Fibroblast of pulmonary artery (primary cell): ENCODE measurements at regions not wholly inside any gene's neighbourhood (a gene's known extent, or its start where the extent isn't known, plus 50 kb on each side); places are given as distances from the start of the nearest gene placed in this dataset.

Source experiments
- DNase-seq: peaks from one replicate; pipeline ENCODE4 v3.0.0-alpha.2; 2010; ENCODE audit warnings: low read depth
- H3K4me3 ChIP-seq: replicated peaks from 2 replicates; pipeline ENCODE4 v1.5.1; 2011; ENCODE audit warnings: low read depth, mild to moderate bottlenecking, control low read depth, low read length, moderate library complexity
- TF ChIP-seq, protein P1 (sequence below): IDR thresholded peaks from 2 replicates; pipeline ENCODE4 v1.5.1; 2011; ENCODE audit warnings: mild to moderate bottlenecking, control low read depth, low read length, inconsistent platforms; ENCODE audit errors: missing control alignments

GRCh38 chr5:60219921-60220320, 326.4 kb upstream of the PDE4D start:
- no peak overlapping the region for H3K4me3 ChIP-seq
- TF ChIP-seq, protein P1, sequence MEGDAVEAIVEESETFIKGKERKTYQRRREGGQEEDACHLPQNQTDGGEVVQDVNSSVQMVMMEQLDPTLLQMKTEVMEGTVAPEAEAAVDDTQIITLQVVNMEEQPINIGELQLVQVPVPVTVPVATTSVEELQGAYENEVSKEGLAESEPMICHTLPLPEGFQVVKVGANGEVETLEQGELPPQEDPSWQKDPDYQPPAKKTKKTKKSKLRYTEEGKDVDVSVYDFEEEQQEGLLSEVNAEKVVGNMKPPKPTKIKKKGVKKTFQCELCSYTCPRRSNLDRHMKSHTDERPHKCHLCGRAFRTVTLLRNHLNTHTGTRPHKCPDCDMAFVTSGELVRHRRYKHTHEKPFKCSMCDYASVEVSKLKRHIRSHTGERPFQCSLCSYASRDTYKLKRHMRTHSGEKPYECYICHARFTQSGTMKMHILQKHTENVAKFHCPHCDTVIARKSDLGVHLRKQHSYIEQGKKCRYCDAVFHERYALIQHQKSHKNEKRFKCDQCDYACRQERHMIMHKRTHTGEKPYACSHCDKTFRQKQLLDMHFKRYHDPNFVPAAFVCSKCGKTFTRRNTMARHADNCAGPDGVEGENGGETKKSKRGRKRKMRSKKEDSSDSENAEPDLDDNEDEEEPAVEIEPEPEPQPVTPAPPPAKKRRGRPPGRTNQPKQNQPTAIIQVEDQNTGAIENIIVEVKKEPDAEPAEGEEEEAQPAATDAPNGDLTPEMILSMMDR, result no peak
- no peak for DNase-seq

- no peak for DNase-seq
- TF ChIP-seq, protein P1, result no peak
- H3K4me3 ChIP-seq, result no peak overlapping the region
Observed at GRCh38 chr5:60210810-60211209, 317.3 kb upstream of the PDE4D start.

DNA sequence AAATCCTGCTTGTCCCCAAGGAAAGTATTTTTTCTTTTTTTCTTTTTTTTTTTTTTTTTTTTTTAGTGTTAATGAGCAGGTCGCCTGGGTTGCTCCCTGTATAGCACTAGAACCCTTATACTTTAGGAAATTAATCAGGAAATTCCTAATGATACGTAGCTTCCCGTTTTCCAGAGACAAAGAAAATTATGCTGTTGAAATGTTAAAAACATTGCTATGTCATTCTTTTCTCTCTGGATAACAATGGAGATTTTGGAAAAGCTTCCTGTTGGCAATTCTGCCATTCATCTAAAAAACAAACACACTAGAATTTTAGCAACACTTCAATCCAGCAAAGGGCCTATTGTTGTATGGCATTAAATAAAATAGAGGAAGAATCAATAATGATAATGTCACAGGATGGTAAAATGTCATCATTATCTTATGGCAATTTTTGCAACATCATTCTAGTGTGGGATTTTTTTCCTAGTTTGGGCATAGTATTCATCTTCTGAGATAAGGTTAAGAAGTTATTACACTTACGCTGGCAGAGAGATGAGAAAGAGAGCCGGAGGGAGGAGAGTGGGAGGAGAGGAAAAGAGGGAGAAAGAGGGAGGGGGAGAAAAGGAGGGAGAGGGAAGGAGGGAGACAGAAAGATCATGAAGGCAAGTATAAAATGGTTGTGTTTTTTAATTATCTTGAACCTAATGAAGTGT, 315.8 kb upstream of the PDE4D start:
- DNase-seq, result peak; percentile 58
- no peak overlapping the region for H3K4me3 ChIP-seq
- TF ChIP-seq, protein P1, result no peak

DNA sequence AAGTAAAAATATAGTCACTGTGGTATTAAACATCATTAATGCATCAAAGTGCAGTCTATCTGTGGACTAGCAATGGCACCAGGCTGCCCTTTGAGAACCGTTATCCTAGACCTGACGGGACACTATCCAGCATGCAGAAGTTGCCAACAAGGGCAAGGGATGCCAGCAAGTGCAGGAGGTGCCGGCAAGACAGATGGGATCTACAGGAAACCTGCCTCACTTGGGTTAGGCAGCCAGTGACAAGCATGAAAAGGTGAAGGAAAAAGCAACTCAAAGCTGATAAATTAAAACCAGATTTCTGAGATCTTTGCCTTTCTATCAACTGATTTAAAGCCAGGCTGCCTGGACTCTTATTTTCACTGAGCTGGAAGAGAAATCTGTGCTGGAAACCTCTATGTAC, 315.2 kb upstream of the PDE4D start:
- H3K4me3 ChIP-seq, result no peak overlapping the region
- no peak for DNase-seq
- TF ChIP-seq, protein P1, result no peak

DNA sequence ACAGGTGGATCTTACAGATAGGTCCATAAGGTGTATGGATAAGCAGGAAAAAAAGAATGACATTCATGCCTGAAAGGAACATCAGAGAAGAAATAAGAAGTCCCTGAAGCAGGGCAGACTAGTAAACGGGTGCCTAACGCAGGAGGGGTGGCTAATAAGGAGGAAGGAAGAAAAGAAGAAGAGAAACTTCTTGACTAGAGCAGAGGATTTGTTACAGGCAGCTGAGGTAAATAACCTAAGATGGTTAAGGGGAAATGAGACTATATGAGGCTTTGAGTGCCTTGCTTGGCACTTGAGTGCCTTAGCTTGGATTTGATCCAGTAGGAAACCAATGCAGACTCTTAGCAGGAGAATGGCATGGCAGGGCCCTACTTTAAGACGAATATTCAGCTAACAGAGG, 313.5 kb upstream of the PDE4D start:
- TF ChIP-seq, protein P1, result no peak
- no peak for DNase-seq
- no peak overlapping the region for H3K4me3 ChIP-seq

DNA sequence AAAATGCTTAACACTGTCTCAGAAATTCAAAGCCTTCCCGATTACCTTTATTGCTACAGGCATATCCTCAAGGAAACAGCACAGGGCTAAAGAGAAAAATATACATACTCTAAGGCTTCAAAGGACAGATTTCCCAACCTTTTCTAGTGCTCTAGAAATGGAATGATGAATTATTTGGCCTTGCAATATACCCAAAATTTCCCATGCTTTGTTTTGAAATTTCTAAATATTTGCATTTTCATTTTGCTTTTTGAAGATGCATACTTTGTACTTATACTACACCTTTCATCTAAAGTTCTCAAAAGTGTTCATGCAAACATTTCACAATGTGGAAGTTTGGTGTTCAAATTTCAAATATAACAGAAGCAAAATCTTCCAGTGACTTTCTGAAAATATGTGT, 312.7 kb upstream of the PDE4D start:
- no peak overlapping the region for H3K4me3 ChIP-seq
- TF ChIP-seq, protein P1, result no peak
- no peak for DNase-seq

- TF ChIP-seq, protein P1, result no peak
- no peak for DNase-seq
- no peak overlapping the region for H3K4me3 ChIP-seq
Observed at GRCh38 chr5:60205071-60205470, 311.5 kb upstream of the PDE4D start.
